ENCODE measurements at regions not wholly inside any gene's neighbourhood (a gene's known extent, or its start where the extent isn't known, plus 50 kb on each side); places are given as distances from the start of the nearest gene placed in this dataset.

DNA sequence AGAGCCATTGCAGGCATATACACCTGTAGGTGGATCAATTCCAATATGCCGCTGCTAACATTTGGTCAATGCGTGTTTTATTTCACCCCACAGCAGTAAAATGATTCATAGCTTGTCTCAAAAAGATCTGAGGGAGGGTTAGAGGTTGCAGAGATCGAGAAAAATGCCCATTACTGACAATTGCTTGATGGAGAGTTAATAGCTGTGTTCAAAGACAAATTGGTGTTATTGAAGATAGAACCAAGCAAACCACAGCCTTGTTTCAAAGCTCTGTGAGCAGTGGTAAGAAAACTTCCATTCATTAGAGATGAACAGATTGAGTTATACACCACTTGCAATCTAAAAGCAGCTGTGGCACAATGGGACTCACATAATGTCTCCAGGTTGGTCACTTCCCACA, 95.4 kb downstream of the KCNE4 start:
- no peak overlapping the region for H3K4me3 Mint-ChIP-seq
- DNase-seq = no peak
- Histone ChIP-seq H3K9me3 (replicated peaks in 1 of 2; ENCODE audit: control insufficient read depth in 1 of 2, insufficient read depth in 1 of 2, low read length in 2 of 2) (no peaks in the 10 kb centered on the region), H2AFZ (ENCODE audit: insufficient read depth, low read depth, low read length, poor library complexity, severe bottlenecking) (no peak overlapping the region), H3K9ac (ENCODE audit: insufficient read depth, low read length, poor library complexity, severe bottlenecking) (no peak overlapping the region), H3K4me1 (ENCODE audit: control insufficient read depth in 1 of 2, insufficient read depth in 2 of 2, low read length in 2 of 2) (no peaks in the 10 kb centered on the region), H3K36me3 (replicated peaks in 1 of 2; ENCODE audit: control insufficient read depth in 1 of 2, insufficient read depth in 2 of 2, low read length in 2 of 2) (no peaks in the 10 kb centered on the region), H3K79me2 (ENCODE audit: insufficient read depth, low read length) (no peaks in the 10 kb centered on the region), H3K4me3 (replicated peaks in 1 of 3; ENCODE audit: low read depth in 2 of 3, low read length in 3 of 3) (no peak overlapping the region), H4K20me1 (ENCODE audit: insufficient read depth, low read length) (no peaks in the 10 kb centered on the region), H3K27me3 (ENCODE audit: control insufficient read depth in 2 of 2, insufficient read depth in 2 of 2, low read length in 2 of 2) (no peaks in the 10 kb centered on the region), H3K27ac (ENCODE audit: low read depth in 1 of 2, low read length in 2 of 2) (no peak overlapping the region), H3K4me2 (replicated peaks; ENCODE audit: extremely low read depth, low read length, poor library complexity, severe bottlenecking) (no peak overlapping the region)
- H3K36me3 Mint-ChIP-seq = no peaks in the 10 kb centered on the region
- H3K27me3 Mint-ChIP-seq (ENCODE audit: low read depth in 3 of 3) = peaks cover 0 to 3% (median 1%) of the 10 kb centered on the region in 3 donors
- no peaks in the 10 kb centered on the region for H3K4me1 Mint-ChIP-seq
- WGBS (ENCODE audit: insufficient coverage) = 100% methylated on average over 1 of the region's 3 CpGs
- no peak overlapping the region for H3K27ac Mint-ChIP-seq
- no peaks in the 10 kb centered on the region for H3K9me3 Mint-ChIP-seq
- TF ChIP-seq, protein P1, sequence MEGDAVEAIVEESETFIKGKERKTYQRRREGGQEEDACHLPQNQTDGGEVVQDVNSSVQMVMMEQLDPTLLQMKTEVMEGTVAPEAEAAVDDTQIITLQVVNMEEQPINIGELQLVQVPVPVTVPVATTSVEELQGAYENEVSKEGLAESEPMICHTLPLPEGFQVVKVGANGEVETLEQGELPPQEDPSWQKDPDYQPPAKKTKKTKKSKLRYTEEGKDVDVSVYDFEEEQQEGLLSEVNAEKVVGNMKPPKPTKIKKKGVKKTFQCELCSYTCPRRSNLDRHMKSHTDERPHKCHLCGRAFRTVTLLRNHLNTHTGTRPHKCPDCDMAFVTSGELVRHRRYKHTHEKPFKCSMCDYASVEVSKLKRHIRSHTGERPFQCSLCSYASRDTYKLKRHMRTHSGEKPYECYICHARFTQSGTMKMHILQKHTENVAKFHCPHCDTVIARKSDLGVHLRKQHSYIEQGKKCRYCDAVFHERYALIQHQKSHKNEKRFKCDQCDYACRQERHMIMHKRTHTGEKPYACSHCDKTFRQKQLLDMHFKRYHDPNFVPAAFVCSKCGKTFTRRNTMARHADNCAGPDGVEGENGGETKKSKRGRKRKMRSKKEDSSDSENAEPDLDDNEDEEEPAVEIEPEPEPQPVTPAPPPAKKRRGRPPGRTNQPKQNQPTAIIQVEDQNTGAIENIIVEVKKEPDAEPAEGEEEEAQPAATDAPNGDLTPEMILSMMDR (IDR thresholded peaks at IDR 0.05) = no peak
- intact Hi-C loops (cut with micrococcal nuclease) = no loop called here

DNA sequence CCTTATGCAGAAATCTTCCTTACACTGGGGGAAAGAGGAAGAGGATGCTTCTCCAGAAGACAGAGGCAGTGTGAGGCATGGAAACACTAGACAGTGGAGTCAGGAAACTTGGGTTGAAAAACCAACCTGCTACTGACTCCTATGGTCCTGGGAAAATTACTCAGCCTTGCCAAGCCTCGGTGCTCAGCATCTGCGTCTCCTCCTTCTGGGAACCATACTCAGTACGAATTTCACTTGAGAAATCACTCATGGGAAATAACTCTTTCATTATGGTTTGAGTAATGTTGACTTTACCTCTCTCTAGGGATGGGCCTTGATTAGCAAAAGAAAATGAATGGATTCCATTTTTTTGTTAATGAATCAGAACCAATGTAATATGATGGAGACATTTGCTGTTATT, 96.5 kb downstream of the KCNE4 start:
- Histone ChIP-seq H3K4me1 (ENCODE audit: control insufficient read depth in 1 of 2, insufficient read depth in 2 of 2, low read length in 2 of 2) (no peaks in the 10 kb centered on the region), H3K4me2 (replicated peaks; ENCODE audit: extremely low read depth, low read length, poor library complexity, severe bottlenecking) (no peak overlapping the region), H3K9me3 (replicated peaks in 1 of 2; ENCODE audit: control insufficient read depth in 1 of 2, insufficient read depth in 1 of 2, low read length in 2 of 2) (no peaks in the 10 kb centered on the region), H4K20me1 (ENCODE audit: insufficient read depth, low read length) (no peaks in the 10 kb centered on the region), H2AFZ (ENCODE audit: insufficient read depth, low read depth, low read length, poor library complexity, severe bottlenecking) (no peak overlapping the region), H3K27ac (ENCODE audit: low read depth in 1 of 2, low read length in 2 of 2) (no peak overlapping the region), H3K27me3 (ENCODE audit: control insufficient read depth in 2 of 2, insufficient read depth in 2 of 2, low read length in 2 of 2) (no peaks in the 10 kb centered on the region), H3K9ac (ENCODE audit: insufficient read depth, low read length, poor library complexity, severe bottlenecking) (no peak overlapping the region), H3K36me3 (replicated peaks in 1 of 2; ENCODE audit: control insufficient read depth in 1 of 2, insufficient read depth in 2 of 2, low read length in 2 of 2) (no peaks in the 10 kb centered on the region), H3K4me3 (replicated peaks in 1 of 3; ENCODE audit: low read depth in 2 of 3, low read length in 3 of 3) (no peak overlapping the region), H3K79me2 (ENCODE audit: insufficient read depth, low read length) (no peaks in the 10 kb centered on the region)
- Mint-ChIP-seq H3K4me1 (no peaks in the 10 kb centered on the region), H3K9me3 (no peaks in the 10 kb centered on the region), H3K27ac (no peak overlapping the region), H3K36me3 (no peaks in the 10 kb centered on the region), H3K4me3 (no peak overlapping the region), H3K27me3 (ENCODE audit: low read depth in 3 of 3) (peaks cover 0 to 3% (median 1%) of the 10 kb centered on the region in 3 donors)
- DNase-seq = no peak
- TF ChIP-seq, protein P1 (IDR thresholded peaks at IDR 0.05) = no peak
- intact Hi-C loops (cut with micrococcal nuclease) = no loop called here
- WGBS (ENCODE audit: insufficient coverage) = no CpG with 5 or more reads among the region's 3 CpGs
